ENCODE measurements at regions not wholly inside any gene's neighbourhood (a gene's known extent, or its start where the extent isn't known, plus 50 kb on each side); places are given as distances from the start of the nearest gene placed in this dataset.

GRCh38 chr4:181146051-181146450 lies 1097.2 kb upstream of the TENM3 start:
- DNase-seq (ENCODE audit: low read depth), result no peak
- no peak overlapping the region for H3K4me3 ChIP-seq (replicated peaks; ENCODE audit: low read depth, low read length)
- TF ChIP-seq, protein P1, sequence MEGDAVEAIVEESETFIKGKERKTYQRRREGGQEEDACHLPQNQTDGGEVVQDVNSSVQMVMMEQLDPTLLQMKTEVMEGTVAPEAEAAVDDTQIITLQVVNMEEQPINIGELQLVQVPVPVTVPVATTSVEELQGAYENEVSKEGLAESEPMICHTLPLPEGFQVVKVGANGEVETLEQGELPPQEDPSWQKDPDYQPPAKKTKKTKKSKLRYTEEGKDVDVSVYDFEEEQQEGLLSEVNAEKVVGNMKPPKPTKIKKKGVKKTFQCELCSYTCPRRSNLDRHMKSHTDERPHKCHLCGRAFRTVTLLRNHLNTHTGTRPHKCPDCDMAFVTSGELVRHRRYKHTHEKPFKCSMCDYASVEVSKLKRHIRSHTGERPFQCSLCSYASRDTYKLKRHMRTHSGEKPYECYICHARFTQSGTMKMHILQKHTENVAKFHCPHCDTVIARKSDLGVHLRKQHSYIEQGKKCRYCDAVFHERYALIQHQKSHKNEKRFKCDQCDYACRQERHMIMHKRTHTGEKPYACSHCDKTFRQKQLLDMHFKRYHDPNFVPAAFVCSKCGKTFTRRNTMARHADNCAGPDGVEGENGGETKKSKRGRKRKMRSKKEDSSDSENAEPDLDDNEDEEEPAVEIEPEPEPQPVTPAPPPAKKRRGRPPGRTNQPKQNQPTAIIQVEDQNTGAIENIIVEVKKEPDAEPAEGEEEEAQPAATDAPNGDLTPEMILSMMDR (IDR thresholded peaks at IDR 0.05; ENCODE audit: low read length, missing control alignments), result no peak

- TF ChIP-seq, protein P1 (IDR thresholded peaks at IDR 0.05; ENCODE audit: low read length, missing control alignments), result no peak
- DNase-seq (ENCODE audit: low read depth), result no peak
- no peak overlapping the region for H3K4me3 ChIP-seq (replicated peaks; ENCODE audit: low read depth, low read length)
Measured at GRCh38 chr4:181147416-181147951, 1095.7 kb upstream of the TENM3 start.

GRCh38 chr4:181148470-181148869 lies 1094.7 kb upstream of the TENM3 start:
- TF ChIP-seq, protein P1 (IDR thresholded peaks at IDR 0.05; ENCODE audit: low read length, missing control alignments), result no peak
- no peak for DNase-seq (ENCODE audit: low read depth)
- H3K4me3 ChIP-seq (replicated peaks; ENCODE audit: low read depth, low read length), result no peak overlapping the region

GRCh38 chr4:181150191-181150590 lies 1093.0 kb upstream of the TENM3 start:
- TF ChIP-seq, protein P1 (IDR thresholded peaks at IDR 0.05; ENCODE audit: low read length, missing control alignments), result no peak
- no peak for DNase-seq (ENCODE audit: low read depth)
- H3K4me3 ChIP-seq (replicated peaks; ENCODE audit: low read depth, low read length), result no peak overlapping the region

DNA sequence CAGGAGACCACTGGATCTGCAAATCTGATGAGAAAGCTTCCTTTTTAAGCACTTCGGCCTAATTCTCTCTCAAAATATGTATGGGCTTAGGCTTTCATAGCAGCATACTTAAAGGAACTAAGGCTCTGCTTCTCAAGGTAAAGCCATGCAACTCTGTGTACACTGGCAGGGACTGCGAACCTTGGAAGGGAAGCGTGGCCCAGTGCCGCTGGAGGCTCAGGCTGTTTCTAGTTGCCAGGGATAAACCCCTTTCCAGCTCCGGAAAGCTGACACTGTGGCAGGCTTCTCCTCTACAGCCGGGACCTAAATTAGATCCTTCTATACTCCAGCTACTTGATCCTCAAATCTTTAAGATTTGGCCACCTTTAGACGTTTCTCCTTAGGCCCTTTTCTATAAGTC lies 1091.3 kb upstream of the TENM3 start:
- no peak for DNase-seq (ENCODE audit: low read depth)
- no peak overlapping the region for H3K4me3 ChIP-seq (replicated peaks; ENCODE audit: low read depth, low read length)
- TF ChIP-seq, protein P1 (IDR thresholded peaks at IDR 0.05; ENCODE audit: low read length, missing control alignments), result no peak

- no peak overlapping the region for H3K4me3 ChIP-seq (replicated peaks; ENCODE audit: low read depth, low read length)
- TF ChIP-seq, protein P1 (IDR thresholded peaks at IDR 0.05; ENCODE audit: low read length, missing control alignments), result no peak
- DNase-seq (ENCODE audit: low read depth), result no peak
Measured at GRCh38 chr4:181157647-181158046, 1085.6 kb upstream of the TENM3 start.

DNA sequence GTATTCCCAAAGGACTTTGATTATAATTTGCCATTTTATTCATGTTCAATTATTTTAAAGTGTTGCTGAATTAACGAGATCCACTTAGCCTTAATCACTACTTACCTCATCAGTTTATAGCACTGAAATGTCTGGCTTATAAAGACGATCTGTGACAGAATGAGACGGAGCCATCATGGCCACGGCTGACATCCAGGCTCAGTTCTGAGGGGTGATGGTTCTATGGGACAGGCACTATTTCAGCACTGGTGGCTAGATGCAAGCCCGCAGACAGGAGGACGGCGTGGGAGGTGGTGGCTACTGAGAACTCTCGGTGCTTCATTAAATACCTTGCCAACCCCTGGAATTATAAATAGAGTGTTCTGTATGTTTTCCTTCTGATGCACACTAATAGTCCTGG lies 1084.2 kb upstream of the TENM3 start:
- no peak for DNase-seq (ENCODE audit: low read depth)
- TF ChIP-seq, protein P1 (IDR thresholded peaks at IDR 0.05; ENCODE audit: low read length, missing control alignments), result no peak
- H3K4me3 ChIP-seq (replicated peaks; ENCODE audit: low read depth, low read length), result no peak overlapping the region
